ENCODE measurements at regions not wholly inside any gene's neighbourhood (a gene's known extent, or its start where the extent isn't known, plus 50 kb on each side); places are given as distances from the start of the nearest gene placed in this dataset.

DNA sequence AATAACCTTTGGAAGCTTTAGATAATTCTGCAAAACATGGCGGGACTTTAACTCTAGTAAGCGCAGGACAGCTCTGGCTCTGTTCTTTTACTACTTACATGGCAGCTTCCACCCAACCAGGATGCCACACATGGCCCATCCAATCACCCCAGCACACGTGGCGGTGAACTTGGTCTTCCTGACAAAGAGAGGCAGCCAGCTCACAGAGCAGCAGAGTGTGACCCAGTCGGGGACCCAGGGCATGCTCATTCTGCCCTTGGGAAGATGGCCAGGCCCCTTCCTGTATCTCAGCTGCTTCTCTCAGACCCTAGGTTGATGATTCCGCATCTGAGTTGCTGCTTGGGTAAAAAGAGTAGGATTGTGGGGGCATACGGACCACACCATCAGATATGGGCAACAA is 172.1 kb downstream of the USP12 start:
- DNase-seq = peak; percentile 71
- intact Hi-C loops (cut with DNase I; ENCODE audit: low total_unique reads) = no loop called here
- Histone ChIP-seq H3K9me3 (peaks cover 0 to 4% (median 0%) of the 10 kb centered on the region in 8 donors), H3K36me3 (no peaks in the 10 kb centered on the region), H3K27me3 (replicated peaks in 1 of 7) (no peaks in the 10 kb centered on the region), H3K4me3 (no peak overlapping the region), H3K27ac (no peak overlapping the region), H3K4me1 (peaks cover 3 to 42% (median 12%) of the 10 kb centered on the region in 6 donors)
- WGBS, 5 donors = 76 to 89% (median 85%) methylated on average over 7 of the region's 7 CpGs
- TF ChIP-seq, protein P1, sequence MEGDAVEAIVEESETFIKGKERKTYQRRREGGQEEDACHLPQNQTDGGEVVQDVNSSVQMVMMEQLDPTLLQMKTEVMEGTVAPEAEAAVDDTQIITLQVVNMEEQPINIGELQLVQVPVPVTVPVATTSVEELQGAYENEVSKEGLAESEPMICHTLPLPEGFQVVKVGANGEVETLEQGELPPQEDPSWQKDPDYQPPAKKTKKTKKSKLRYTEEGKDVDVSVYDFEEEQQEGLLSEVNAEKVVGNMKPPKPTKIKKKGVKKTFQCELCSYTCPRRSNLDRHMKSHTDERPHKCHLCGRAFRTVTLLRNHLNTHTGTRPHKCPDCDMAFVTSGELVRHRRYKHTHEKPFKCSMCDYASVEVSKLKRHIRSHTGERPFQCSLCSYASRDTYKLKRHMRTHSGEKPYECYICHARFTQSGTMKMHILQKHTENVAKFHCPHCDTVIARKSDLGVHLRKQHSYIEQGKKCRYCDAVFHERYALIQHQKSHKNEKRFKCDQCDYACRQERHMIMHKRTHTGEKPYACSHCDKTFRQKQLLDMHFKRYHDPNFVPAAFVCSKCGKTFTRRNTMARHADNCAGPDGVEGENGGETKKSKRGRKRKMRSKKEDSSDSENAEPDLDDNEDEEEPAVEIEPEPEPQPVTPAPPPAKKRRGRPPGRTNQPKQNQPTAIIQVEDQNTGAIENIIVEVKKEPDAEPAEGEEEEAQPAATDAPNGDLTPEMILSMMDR (IDR thresholded peaks at IDR 0.05 in 8 of 11, conservative IDR thresholded peaks at IDR 0.05 in 3 of 11) = no peak
- TF ChIP-seq POLR2A (IDR thresholded peaks at IDR 0.05) = no peak
- TF ChIP-seq POLR2AphosphoS5 (IDR thresholded peaks at IDR 0.05) = no peak

- H3K36me3 ChIP-seq = no peaks in the 10 kb centered on the region
- 45 to 60% (median 46%) methylated on average over 8 of the region's 8 CpGs for WGBS, 5 donors
- DNase-seq = peak; percentile 47
- TF ChIP-seq, protein P1 (IDR thresholded peaks at IDR 0.05 in 8 of 11, conservative IDR thresholded peaks at IDR 0.05 in 3 of 11) = no peak
- peak in 1 of 3 donors; percentile 62 for TF ChIP-seq POLR2AphosphoS5 (IDR thresholded peaks at IDR 0.05)
- peaks cover 0 to 3% (median 0%) of the 10 kb centered on the region in 8 donors for H3K9me3 ChIP-seq
- H3K27ac ChIP-seq = peak overlapping the region in 4 of 8 donors; percentile 39 to 69 (median 46)
- no peaks in the 10 kb centered on the region for H3K27me3 ChIP-seq (replicated peaks in 1 of 7)
- intact Hi-C loops (cut with DNase I; ENCODE audit: low total_unique reads) = no loop called here
- peak overlapping the region in 1 of 8 donors; percentile 4 for H3K4me3 ChIP-seq
- peaks cover 3 to 46% (median 12%) of the 10 kb centered on the region in 6 donors for H3K4me1 ChIP-seq
Observed at GRCh38 chr13:26998292-26998691, 173.3 kb downstream of the USP12 start.

- no peak overlapping the region for H3K4me3 ChIP-seq
- 29 to 35% (median 33%) methylated on average over 6 of the region's 6 CpGs for WGBS, 5 donors
- TF ChIP-seq, protein P1 (IDR thresholded peaks at IDR 0.05 in 8 of 11, conservative IDR thresholded peaks at IDR 0.05 in 3 of 11) = no peak
- peak in 2 of 3 donors; percentile 53 to 84 for TF ChIP-seq POLR2AphosphoS5 (IDR thresholded peaks at IDR 0.05)
- no peaks in the 10 kb centered on the region for H3K27me3 ChIP-seq (replicated peaks in 1 of 7)
- intact Hi-C loops (cut with DNase I; ENCODE audit: low total_unique reads) = no loop called here
- DNase-seq = peak; percentile 84
- peaks cover 3 to 57% (median 16%) of the 10 kb centered on the region in 6 donors for H3K4me1 ChIP-seq
- peak overlapping the region in 4 of 8 donors; percentile 41 to 69 (median 57) for H3K27ac ChIP-seq
- H3K9me3 ChIP-seq = no peaks in the 10 kb centered on the region
- no peaks in the 10 kb centered on the region for H3K36me3 ChIP-seq
Observed at GRCh38 chr13:26996965-26997752, 174.5 kb downstream of the USP12 start.

- no peak for DNase-seq
- Histone ChIP-seq H3K27me3 (replicated peaks in 1 of 7) (peaks cover 0 to 3% (median 0%) of the 10 kb centered on the region in 7 donors), H3K4me1 (peaks cover 3 to 53% (median 17%) of the 10 kb centered on the region in 6 donors), H3K36me3 (no peaks in the 10 kb centered on the region), H3K4me3 (no peak overlapping the region), H3K27ac (no peak overlapping the region), H3K9me3 (no peaks in the 10 kb centered on the region)
- 79 to 92% (median 91%) methylated on average over 3 of the region's 3 CpGs for WGBS, 5 donors
- TF ChIP-seq POLR2A (IDR thresholded peaks at IDR 0.05) (no peak), POLR2AphosphoS5 (IDR thresholded peaks at IDR 0.05) (no peak)
- TF ChIP-seq, protein P1 (IDR thresholded peaks at IDR 0.05 in 8 of 11, conservative IDR thresholded peaks at IDR 0.05 in 3 of 11) = no peak
- intact Hi-C loops (cut with DNase I; ENCODE audit: low total_unique reads) = no loop called here
Observed at GRCh38 chr13:26995159-26995558, 176.5 kb downstream of the USP12 start.
